ENCODE measurements at regions not wholly inside any gene's neighbourhood (a gene's known extent, or its start where the extent isn't known, plus 50 kb on each side); places are given as distances from the start of the nearest gene placed in this dataset.

DNA sequence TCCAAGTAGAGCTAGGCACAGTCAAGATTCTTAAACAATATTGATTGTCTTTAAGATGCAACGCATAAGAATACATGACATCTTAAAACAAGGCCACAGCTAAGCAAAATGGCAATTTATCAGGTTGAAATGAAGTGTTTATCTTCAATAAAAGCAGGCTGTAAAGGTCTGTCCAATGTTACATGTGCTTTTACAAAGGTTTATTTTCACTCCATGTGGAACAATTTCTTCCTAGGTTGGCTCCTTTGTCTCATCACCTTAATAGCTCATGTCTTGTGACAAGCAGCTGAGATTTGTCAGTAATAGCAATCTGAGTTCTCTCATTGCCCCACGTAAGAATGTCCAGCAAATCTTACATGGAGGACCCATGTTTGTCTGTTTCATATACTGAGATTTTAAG lies 437.6 kb downstream of the GPAM start:
- DNase-seq (ENCODE audit: low read depth) = no peak

DNA sequence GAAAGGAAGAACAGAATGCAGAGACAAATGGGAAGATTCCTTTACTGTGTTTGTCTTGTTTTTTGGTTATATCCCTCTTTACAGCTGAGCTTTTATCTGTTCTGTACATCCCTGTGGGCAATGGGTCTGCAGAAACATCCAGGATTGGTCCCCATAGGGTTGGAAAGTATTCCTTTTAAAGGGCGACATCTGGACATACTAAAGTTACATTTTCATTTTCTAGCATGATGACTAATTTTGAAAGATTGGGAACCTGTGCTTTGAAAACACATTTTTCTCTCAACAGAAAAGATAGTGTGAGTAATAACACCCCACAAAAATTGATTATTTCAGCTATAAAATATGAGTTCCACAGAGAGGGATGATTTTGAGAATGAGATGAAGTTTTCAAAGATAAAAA lies 435.8 kb downstream of the GPAM start:
- DNase-seq (ENCODE audit: low read depth) = no peak
- no peak overlapping the region for H3K4me3 ChIP-seq (ENCODE audit: low read depth, low read length)
- TF ChIP-seq, protein P1, sequence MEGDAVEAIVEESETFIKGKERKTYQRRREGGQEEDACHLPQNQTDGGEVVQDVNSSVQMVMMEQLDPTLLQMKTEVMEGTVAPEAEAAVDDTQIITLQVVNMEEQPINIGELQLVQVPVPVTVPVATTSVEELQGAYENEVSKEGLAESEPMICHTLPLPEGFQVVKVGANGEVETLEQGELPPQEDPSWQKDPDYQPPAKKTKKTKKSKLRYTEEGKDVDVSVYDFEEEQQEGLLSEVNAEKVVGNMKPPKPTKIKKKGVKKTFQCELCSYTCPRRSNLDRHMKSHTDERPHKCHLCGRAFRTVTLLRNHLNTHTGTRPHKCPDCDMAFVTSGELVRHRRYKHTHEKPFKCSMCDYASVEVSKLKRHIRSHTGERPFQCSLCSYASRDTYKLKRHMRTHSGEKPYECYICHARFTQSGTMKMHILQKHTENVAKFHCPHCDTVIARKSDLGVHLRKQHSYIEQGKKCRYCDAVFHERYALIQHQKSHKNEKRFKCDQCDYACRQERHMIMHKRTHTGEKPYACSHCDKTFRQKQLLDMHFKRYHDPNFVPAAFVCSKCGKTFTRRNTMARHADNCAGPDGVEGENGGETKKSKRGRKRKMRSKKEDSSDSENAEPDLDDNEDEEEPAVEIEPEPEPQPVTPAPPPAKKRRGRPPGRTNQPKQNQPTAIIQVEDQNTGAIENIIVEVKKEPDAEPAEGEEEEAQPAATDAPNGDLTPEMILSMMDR (IDR thresholded peaks at IDR 0.05; ENCODE audit: low read depth, low read length, missing control alignments) = no peak

More for the DNA sequence above, 437.6 kb downstream of the GPAM start:
- TF ChIP-seq, protein P1 (IDR thresholded peaks at IDR 0.05; ENCODE audit: low read depth, low read length, missing control alignments) = no peak
- H3K4me3 ChIP-seq (ENCODE audit: low read depth, low read length) = no peak overlapping the region

DNA sequence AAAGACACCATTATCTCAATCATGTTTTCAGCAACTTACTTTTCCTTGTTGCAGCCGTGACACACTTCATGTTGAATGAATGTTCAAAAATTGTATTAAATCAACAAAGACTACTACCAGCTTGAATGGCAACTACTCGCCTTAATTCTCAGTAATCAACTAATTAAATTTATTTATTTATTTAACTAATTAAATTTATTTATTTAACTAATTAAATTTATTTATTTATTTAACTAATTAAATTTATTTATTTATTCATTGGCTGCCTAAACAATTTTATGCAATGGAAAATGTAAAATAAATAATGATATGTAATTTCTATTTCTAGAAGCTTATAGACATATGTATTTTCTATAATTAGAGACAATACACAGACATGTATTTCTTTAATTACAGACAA lies 435.4 kb downstream of the GPAM start:
- DNase-seq (ENCODE audit: low read depth) = no peak
- TF ChIP-seq, protein P1 (IDR thresholded peaks at IDR 0.05; ENCODE audit: low read depth, low read length, missing control alignments) = no peak
- no peak overlapping the region for H3K4me3 ChIP-seq (ENCODE audit: low read depth, low read length)

DNA sequence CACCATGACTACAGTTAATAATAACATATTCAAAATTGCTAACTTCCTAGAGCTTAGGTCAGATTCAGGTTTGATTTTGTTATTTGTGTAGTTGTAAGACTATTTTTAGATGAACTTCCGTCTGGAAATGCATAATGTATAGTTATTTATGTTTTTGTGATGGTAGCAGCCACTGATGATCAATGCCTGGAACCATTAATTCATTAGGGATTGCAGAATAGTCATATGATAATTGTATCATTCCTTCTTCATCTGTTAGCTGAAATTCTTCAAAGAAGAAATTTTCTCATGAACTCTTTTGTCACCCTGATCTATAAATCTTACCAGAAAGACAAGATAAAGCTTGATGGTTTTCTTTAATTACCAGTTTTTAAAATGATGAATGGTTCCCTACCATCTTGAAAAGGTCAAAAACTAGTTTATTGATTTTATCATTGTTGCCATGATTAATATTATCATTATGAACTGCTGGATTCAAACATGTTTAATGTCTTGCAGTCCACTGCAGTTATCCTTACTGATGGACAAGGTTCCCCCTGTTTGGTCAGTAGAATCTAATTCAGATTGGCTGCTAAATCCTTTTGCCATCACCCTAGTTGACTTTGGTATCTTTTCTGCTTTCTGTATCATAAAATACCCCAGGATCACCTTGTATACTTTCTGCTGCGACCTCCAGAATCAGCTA lies 433.3 kb downstream of the GPAM start:
- DNase-seq (ENCODE audit: low read depth) = no peak
- H3K4me3 ChIP-seq (ENCODE audit: low read depth, low read length) = no peak overlapping the region
- TF ChIP-seq, protein P1 (IDR thresholded peaks at IDR 0.05; ENCODE audit: low read depth, low read length, missing control alignments) = no peak

DNA sequence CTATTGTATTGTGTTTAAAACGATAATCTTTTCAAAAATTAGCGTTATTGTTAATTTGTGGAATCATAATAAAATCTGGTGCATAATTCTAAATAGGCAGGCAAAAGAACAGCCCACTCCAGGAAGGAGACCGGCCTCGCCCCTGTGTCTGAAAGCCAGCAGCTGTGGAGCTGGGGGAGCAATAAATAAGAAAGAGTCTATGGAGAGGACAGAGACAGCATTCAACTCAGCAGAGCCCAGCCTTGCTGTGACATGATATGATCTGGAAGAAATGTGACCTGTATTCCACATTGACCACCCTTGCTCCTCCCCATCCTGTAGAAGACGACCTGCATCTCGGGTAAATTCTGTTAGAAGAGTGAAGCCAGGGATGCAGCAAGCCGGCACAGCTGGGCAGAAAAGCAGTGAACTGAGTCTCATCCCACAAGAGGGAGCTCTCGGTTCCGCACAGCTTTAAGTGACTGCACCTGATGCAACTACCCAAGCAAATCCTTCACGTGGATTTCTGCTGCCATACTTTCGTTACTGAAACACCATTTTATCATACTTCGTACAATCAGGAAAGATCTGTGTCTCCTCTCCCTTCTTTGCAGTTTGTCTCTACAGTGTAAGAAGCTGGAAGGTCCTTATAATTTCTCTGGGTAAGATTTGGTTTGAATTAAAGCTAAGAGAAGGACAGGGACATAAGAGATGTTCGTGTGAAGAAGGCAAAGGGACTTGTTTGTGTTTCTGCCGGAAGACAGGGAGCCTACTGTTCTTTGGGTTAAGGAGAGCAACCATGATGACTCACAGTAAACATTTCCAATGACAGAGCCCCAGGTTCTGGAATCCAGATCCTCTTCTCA lies 427.1 kb downstream of the GPAM start:
- TF ChIP-seq, protein P1 (IDR thresholded peaks at IDR 0.05; ENCODE audit: low read depth, low read length, missing control alignments) = peak; percentile 63
- peak; percentile 7 for DNase-seq (ENCODE audit: low read depth)
- no peak overlapping the region for H3K4me3 ChIP-seq (ENCODE audit: low read depth, low read length)

DNA sequence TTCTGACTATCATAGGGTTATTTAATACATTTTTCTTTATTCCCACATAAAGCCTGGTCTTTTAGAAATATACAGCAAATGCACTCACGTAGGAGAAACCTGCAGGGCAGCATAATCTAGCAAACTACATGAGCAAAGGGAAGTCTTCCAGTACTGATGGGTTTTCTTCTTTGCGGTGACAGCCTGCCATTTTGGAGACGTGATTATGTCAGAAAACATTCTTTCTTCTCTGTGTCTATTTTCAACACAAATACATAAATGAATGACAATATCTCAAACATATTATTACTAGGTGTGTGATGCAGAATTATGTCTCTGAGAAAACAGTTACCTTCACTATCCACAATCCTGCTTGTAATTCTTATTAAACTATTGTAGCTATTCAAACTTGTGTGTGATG lies 425.0 kb downstream of the GPAM start:
- H3K4me3 ChIP-seq (ENCODE audit: low read depth, low read length) = no peak overlapping the region
- TF ChIP-seq, protein P1 (IDR thresholded peaks at IDR 0.05; ENCODE audit: low read depth, low read length, missing control alignments) = no peak
- DNase-seq (ENCODE audit: low read depth) = no peak

Measured in GM12864 (cell line).